GM21786 (cell line): ENCODE measurements at regions not wholly inside any gene's neighbourhood (a gene's known extent, or its start where the extent isn't known, plus 50 kb on each side); places are given as distances from the start of the nearest gene placed in this dataset.

Experiments
- ATAC-seq: cut with Tn5 transposase; IDR thresholded peaks from one replicate; pipeline ENCODE4 v1.9.1; 2021; ENCODE audit not compliant: unreplicated experiment

- no peak for ATAC-seq
Measured at GRCh38 chr10:33819206-33819605, 484.7 kb upstream of the NRP1 start.

- ATAC-seq, result no peak
Measured at GRCh38 chr10:33818343-33818742, 483.9 kb upstream of the NRP1 start.

DNA sequence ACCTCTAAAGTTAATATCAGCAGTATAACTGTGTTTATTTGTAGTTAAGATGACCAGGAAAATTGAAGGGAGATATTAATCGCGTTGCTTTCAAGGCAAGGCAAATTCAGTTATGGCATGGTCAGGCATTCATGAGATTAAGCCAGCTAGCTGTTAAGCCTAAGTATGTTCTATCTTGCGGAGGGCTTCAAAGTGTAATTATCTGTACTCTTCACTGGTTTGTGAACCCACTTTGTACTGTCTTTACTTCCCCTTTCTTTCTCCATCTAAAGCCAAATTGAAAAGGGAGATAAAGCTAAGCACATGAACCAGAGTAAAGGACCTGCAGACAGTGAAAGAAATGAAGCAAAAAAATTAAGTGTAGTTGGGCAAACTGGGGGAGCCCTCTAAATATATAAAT is 483.1 kb upstream of the NRP1 start:
- ATAC-seq, result no peak

DNA sequence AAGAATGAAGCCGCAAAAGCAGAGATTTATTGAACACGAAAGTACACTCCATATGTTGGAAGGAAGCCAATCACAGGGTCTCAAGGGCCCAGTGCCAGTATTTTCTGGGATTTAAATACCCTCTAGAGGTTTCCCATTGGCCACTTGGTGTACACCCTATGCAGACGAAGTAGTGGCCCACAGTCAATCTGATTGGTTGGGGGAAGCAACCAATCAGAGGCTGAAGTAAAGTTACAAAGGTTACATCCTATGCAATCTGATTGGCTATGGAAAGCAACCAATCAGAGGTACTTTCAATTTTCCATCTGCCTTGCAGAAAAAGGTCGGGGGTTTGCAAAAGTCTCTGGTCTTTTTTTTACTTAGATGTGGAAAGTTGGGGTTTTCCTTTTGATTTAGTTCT is 481.3 kb upstream of the NRP1 start:
- ATAC-seq, result no peak

DNA sequence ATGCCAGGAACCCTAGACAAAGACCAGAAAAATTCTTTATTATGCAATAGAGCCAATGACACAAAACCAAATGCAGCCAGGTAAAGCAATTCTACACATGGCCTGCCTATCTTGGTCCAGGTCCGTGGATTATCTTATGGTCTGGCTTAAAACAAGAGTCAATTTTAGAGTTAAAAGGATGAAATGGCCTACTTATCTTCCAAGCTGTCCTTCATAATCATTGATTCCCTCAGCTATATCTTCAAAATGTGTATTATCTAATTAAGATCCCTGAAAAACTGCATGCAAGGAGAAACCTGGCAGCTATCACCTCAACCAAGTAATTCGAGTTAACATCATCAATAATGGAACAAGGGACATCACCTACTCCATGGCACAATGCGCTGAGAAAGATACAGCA is 479.4 kb upstream of the NRP1 start:
- no peak for ATAC-seq

GRCh38 chr10:33813415-33813814 is 478.9 kb upstream of the NRP1 start:
- ATAC-seq, result no peak

DNA sequence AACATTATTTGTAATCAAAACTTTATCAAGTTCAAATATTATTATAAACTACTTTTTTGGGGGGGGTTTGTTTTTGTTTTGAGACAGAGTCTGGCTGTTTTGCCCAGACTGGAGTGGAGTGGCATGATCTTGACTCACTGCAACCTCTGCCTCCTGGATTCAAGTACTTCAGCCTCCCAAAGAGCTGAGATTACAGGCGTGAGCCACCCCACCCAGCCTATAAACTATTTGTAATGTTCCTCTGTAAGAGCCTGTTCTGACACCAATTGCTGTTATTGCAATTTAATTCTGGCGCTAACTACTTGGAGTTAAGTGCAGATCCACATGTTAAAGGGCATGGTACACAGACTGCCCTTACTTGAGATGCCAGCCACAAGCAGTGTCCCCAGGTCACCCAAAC is 478.1 kb upstream of the NRP1 start:
- no peak for ATAC-seq

DNA sequence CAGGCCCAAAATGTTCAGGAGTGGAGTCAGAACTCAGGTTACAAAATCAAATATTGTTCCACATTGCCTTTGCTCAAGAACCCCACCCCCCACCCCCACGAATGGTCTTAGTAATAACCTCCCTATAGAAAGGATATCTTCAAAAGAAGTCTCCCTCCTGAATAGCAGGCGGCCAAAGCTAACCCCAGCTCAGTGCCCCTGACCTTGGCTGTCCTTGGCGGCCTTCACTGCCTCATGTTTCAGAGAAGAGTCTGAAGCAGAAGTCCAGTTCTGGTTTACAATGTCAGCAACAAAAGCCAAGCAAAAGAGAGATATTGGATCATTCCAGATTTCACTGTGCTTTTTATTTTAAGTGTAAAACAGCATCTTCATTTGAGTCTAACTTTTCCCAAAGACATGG is 476.5 kb upstream of the NRP1 start:
- ATAC-seq, result no peak

- ATAC-seq, result no peak
Measured at GRCh38 chr10:33809732-33810131, 475.3 kb upstream of the NRP1 start.

- no peak for ATAC-seq
Measured at GRCh38 chr10:33808475-33808874, 474.0 kb upstream of the NRP1 start.

GRCh38 chr10:33807531-33808359 is 473.3 kb upstream of the NRP1 start:
- no peak for ATAC-seq

GRCh38 chr10:33805831-33806230 is 471.4 kb upstream of the NRP1 start:
- ATAC-seq, result no peak

DNA sequence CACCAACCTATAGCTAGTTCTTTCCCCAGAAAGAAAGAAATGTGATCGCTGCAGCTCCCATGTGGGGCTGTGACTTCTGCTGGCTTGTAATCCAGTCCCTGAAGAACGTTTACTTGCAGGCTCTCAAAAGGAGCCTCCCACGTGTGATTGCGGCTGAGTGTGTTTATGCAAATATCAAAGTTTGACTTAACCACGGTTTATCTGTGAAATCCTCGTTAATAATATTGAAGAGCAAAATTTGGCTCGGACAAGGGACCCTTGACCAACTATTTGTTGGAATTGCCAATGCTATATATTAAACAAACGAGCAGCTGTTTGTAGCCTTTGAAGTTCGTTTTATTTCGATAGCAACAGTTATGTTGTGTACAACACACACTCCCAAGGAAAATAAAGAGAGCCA is 470.1 kb upstream of the NRP1 start:
- ATAC-seq, result no peak

- no peak for ATAC-seq
Measured at GRCh38 chr10:33803248-33803647, 468.8 kb upstream of the NRP1 start.

DNA sequence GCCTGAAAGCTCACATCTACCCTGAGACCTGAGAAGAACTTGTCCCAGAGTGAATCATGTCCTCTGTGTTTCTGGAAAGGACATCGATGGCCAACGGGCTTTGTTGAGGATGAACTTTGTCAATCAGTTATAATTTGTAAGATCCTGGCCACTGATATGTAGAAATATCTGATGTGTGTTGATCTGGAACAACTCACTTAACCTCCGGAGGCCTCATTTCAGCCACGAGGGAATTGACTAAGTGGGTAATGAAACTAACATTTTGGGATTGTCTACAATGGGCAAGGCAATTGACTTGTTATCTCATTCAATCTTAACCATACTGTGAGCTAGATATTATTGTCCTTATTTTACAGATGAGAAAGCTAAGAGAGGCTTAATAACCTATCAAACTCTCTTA is 468.1 kb upstream of the NRP1 start:
- no peak for ATAC-seq

DNA sequence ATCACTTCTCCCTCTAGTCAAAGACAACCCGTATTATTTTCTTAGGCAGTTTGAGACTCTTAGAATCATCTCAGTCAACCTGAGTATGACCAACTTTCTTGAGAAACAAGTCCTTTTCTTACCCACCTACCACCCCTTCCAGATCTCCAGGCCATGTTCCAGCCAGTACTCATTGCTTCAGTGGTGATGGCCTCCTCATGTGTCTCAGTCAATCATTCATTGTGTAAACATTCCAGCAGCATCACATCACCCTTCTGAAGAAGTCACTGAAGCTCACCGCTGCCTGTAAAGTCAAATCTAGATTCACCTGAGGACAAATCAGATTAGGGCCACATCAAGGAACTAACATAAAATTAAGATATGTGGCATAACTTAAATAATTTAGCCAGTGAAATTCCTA is 467.2 kb upstream of the NRP1 start:
- ATAC-seq, result no peak

GRCh38 chr10:33800986-33801385 is 466.5 kb upstream of the NRP1 start:
- ATAC-seq, result no peak

DNA sequence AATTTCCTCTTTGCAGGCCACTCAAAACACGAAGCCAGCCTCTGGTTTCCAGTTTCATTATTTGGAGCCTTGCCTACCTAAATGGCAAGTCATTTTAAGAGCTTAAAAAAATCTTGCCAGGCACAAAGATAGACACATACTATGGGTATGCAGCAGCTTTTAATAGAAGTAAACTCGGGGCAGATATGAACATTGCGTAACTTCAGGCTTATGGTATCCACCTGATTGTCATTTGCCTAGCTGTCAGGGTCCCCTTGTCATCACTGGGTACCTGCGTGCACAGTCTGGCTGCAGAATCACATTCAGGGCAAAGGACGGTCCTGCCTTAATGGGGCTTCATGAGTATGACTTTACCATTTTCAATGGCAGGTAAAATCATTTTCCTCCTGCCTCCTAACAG is 466.1 kb upstream of the NRP1 start:
- ATAC-seq, result no peak

GRCh38 chr10:33799944-33800323 is 465.5 kb upstream of the NRP1 start:
- ATAC-seq, result no peak

DNA sequence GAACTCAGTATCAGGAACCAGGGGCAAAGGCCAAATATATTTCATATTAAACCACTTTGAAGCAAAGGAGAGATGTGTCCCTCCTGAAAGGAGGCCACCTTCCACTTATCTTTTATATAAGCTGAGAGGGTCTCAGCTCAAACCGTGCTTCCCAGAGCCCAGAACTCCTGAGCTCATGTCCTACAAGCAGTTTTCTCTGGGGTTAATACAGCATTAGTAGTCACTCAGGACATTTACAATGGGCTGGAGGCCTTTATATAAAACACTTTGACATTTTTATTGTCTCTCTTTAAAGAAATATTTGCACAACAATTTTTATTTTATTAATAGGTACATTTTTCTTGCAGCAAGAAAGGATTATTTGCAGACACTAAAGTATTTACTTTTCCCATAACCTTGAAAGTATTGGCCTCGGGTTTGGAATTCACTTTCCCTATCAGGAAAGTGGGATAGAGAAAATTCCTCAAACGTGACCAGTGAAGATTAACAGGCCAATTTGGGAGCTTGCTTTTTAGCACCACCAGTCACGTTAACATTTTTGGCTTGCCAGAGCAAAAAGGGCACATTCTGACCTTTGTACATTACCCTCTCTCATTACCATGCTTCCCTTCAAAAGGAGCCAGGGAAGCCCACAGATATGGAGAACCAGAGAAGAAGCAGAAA is 464.9 kb upstream of the NRP1 start:
- no peak for ATAC-seq

DNA sequence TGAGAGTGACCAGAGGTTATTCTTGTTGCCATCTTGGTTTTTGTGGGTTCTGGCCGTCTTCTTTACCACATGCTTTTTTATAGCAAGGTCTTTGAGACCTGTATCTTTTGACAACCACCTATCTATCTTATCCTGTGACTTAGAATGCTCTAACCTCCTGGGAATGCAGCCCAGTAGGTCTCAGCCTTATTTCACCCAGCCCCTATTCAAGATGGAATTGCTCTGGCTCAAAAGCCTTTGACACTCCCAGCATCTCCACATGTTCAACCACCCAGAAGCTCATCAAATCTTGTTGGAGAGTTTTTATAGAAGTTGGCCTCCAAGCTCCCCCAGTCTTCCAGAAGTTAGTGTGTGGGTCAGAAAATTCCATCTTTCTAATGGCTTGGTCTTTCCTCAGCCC is 464.3 kb upstream of the NRP1 start:
- no peak for ATAC-seq

- ATAC-seq, result no peak
Measured at GRCh38 chr10:33796680-33797079, 462.2 kb upstream of the NRP1 start.

- no peak for ATAC-seq
Measured at GRCh38 chr10:33795529-33795928, 461.1 kb upstream of the NRP1 start.
